ENCODE measurements at regions not wholly inside any gene's neighbourhood (a gene's known extent, or its start where the extent isn't known, plus 50 kb on each side); places are given as distances from the start of the nearest gene placed in this dataset.

DNA sequence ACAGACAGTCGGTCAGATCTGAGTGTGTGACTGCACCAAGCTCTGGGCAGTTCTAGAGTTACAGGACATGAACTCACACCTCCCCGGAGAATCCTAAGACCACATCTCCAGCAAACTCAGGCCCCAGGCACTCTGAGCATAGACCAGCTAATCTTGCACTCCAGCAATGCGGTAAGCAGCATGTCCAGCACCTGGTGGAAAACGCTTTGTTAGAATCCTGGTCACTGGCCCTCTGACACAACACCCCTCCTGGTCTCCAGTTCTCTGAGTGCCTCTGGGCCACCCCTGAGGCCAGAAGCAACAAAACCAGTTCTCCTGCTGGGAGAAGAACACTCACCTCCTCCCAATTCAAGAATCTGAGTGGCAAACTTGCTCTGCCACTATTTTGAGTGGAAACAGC, 82.7 kb upstream of the TMEM45B start:
- peaks cover 0 to 1% (median 0%) of the 10 kb centered on the region in 7 donors for H3K4me1 Mint-ChIP-seq
- H3K9me3 Mint-ChIP-seq: peaks cover 0 to 4% (median 0%) of the 10 kb centered on the region in 11 donors
- Histone ChIP-seq H3K36me3 (ENCODE audit: control insufficient read depth in 2 of 3, insufficient read depth in 3 of 3, low read length in 3 of 3) (no peaks in the 10 kb centered on the region), H3K27ac (ENCODE audit: low read depth, low read length) (no peak overlapping the region), H3K4me3 (ENCODE audit: low read length) (no peak overlapping the region), H3K27me3 (ENCODE audit: control insufficient read depth in 2 of 2, insufficient read depth in 2 of 2, low read length in 2 of 2) (no peaks in the 10 kb centered on the region), H3K9me3 (ENCODE audit: control insufficient read depth in 2 of 3, low read length in 3 of 3) (no peaks in the 10 kb centered on the region), H3K4me1 (ENCODE audit: control insufficient read depth in 2 of 2, insufficient read depth in 2 of 2, low read length in 2 of 2) (no peaks in the 10 kb centered on the region)
- no peak for DNase-seq
- ATAC-seq: no peak
- H3K4me3 Mint-ChIP-seq: no peak overlapping the region
- intact Hi-C loops (cut with micrococcal nuclease): no loop called here
- ChIA-PET CTCF (no interaction called here), POLR2A (no interaction called here)
- H3K27me3 Mint-ChIP-seq: peaks cover 0 to 8% (median 0%) of the 10 kb centered on the region in 5 donors
- H3K27ac Mint-ChIP-seq: no peak overlapping the region
- H3K36me3 Mint-ChIP-seq: peaks cover 0 to 22% (median 4%) of the 10 kb centered on the region in 5 donors

DNA sequence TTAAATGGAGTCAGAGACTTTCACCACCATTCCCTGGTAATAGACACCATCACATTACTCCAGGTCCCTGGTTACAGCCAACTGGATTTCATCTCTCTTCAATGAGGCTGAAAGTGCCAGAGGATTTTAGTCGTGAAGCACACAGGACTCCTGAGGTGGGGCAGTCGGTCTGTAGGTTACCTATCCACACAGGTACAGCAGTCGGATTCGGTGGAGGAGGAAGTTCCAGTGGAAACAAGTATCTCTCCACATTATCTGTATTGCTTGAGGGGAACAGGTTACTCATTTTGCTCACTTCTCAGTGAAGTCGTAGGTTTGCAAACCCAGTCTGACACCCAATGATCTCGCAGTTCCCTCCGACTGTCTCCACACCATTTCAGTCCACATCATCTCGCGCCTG, 82.3 kb upstream of the TMEM45B start:
- H3K27ac ChIP-seq (ENCODE audit: low read depth, low read length): no peak overlapping the region
- DNase-seq (no peak), ATAC-seq (no peak)
- Mint-ChIP-seq H3K9me3 (peaks cover 0 to 4% (median 0%) of the 10 kb centered on the region in 11 donors), H3K4me1 (peaks cover 0 to 1% (median 0%) of the 10 kb centered on the region in 7 donors), H3K27ac (no peak overlapping the region), H3K36me3 (peaks cover 0 to 23% (median 4%) of the 10 kb centered on the region in 5 donors), H3K27me3 (peaks cover 0 to 8% (median 0%) of the 10 kb centered on the region in 5 donors), H3K4me3 (no peak overlapping the region)
- H3K27me3 ChIP-seq (ENCODE audit: control insufficient read depth in 2 of 2, insufficient read depth in 2 of 2, low read length in 2 of 2): no peaks in the 10 kb centered on the region
- H3K9me3 ChIP-seq (ENCODE audit: control insufficient read depth in 2 of 3, low read length in 3 of 3): no peaks in the 10 kb centered on the region
- H3K4me3 ChIP-seq (ENCODE audit: low read length): no peak overlapping the region
- ChIA-PET CTCF (no interaction called here), POLR2A (no interaction called here)
- intact Hi-C loops (cut with micrococcal nuclease): no loop called here
- no peaks in the 10 kb centered on the region for H3K36me3 ChIP-seq (ENCODE audit: control insufficient read depth in 2 of 3, insufficient read depth in 3 of 3, low read length in 3 of 3)
- H3K4me1 ChIP-seq (ENCODE audit: control insufficient read depth in 2 of 2, insufficient read depth in 2 of 2, low read length in 2 of 2): no peaks in the 10 kb centered on the region

DNA sequence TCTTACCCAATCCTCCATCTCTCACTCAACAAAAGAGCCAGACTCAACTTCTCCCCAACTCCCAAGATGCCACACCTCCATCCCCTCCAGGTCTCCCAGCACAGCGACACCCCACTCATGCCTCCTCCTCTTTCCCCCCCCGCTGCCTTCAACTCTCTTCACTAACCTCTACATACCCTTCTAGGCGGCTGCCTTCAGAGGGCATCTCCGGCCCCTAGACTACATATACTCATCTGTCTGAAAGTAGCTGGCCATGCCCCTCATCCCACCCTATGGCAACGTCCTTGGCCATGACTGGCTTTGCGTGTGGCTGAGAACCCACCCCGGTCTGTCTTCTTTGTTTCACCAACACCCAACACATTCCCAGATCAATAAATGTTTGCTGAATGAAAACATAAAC, 81.7 kb upstream of the TMEM45B start:
- intact Hi-C loops (cut with micrococcal nuclease): no loop called here
- no peak for DNase-seq
- Mint-ChIP-seq H3K4me1 (peaks cover 0 to 1% (median 0%) of the 10 kb centered on the region in 7 donors), H3K27me3 (peaks cover 0 to 9% (median 0%) of the 10 kb centered on the region in 5 donors), H3K4me3 (no peak overlapping the region), H3K27ac (no peak overlapping the region), H3K9me3 (peaks cover 0 to 4% (median 0%) of the 10 kb centered on the region in 11 donors), H3K36me3 (peaks cover 0 to 27% (median 4%) of the 10 kb centered on the region in 5 donors)
- ChIA-PET CTCF (no interaction called here), POLR2A (no interaction called here)
- H3K4me1 ChIP-seq (ENCODE audit: control insufficient read depth in 2 of 2, insufficient read depth in 2 of 2, low read length in 2 of 2): no peaks in the 10 kb centered on the region
- H3K9me3 ChIP-seq (ENCODE audit: control insufficient read depth in 2 of 3, low read length in 3 of 3): no peaks in the 10 kb centered on the region
- no peak overlapping the region for H3K27ac ChIP-seq (ENCODE audit: low read depth, low read length)
- H3K36me3 ChIP-seq (ENCODE audit: control insufficient read depth in 2 of 3, insufficient read depth in 3 of 3, low read length in 3 of 3): no peaks in the 10 kb centered on the region
- ATAC-seq: no peak
- no peaks in the 10 kb centered on the region for H3K27me3 ChIP-seq (ENCODE audit: control insufficient read depth in 2 of 2, insufficient read depth in 2 of 2, low read length in 2 of 2)
- H3K4me3 ChIP-seq (ENCODE audit: low read length): no peak overlapping the region

DNA sequence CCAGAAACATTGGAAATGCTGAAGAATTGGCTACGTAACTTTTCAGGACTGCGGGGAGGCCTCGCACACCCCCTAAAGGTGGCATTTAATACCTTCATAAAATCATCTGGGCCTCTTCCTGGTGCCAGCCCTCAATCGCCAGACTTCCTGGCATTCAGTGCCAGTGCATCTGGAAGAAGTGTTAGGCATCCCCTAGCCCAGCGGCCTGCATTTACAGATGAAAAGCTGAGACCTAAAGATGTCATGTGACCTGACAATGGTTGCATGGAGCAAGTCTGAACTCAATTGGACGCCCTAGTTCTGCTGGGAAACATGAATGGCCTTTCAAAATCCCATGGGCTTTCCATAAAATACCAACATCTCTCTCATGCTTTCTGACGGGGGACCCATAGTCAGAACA, 81.0 kb upstream of the TMEM45B start:
- intact Hi-C loops (cut with micrococcal nuclease): no loop called here
- ATAC-seq: no peak
- H3K36me3 Mint-ChIP-seq: peaks cover 0 to 29% (median 4%) of the 10 kb centered on the region in 5 donors
- CTCF ChIA-PET: no interaction called here
- POLR2A ChIA-PET: no interaction called here
- no peak overlapping the region for H3K27ac Mint-ChIP-seq
- Histone ChIP-seq H3K9me3 (ENCODE audit: control insufficient read depth in 2 of 3, low read length in 3 of 3) (no peaks in the 10 kb centered on the region), H3K4me1 (ENCODE audit: control insufficient read depth in 2 of 2, insufficient read depth in 2 of 2, low read length in 2 of 2) (no peaks in the 10 kb centered on the region), H3K27ac (ENCODE audit: low read depth, low read length) (no peak overlapping the region), H3K36me3 (ENCODE audit: control insufficient read depth in 2 of 3, insufficient read depth in 3 of 3, low read length in 3 of 3) (no peaks in the 10 kb centered on the region), H3K4me3 (ENCODE audit: low read length) (no peak overlapping the region), H3K27me3 (ENCODE audit: control insufficient read depth in 2 of 2, insufficient read depth in 2 of 2, low read length in 2 of 2) (no peaks in the 10 kb centered on the region)
- no peak for DNase-seq
- peaks cover 0 to 4% (median 0%) of the 10 kb centered on the region in 11 donors for H3K9me3 Mint-ChIP-seq
- peaks cover 0 to 1% (median 0%) of the 10 kb centered on the region in 7 donors for H3K4me1 Mint-ChIP-seq
- no peak overlapping the region for H3K4me3 Mint-ChIP-seq
- peaks cover 0 to 11% (median 0%) of the 10 kb centered on the region in 5 donors for H3K27me3 Mint-ChIP-seq

DNA sequence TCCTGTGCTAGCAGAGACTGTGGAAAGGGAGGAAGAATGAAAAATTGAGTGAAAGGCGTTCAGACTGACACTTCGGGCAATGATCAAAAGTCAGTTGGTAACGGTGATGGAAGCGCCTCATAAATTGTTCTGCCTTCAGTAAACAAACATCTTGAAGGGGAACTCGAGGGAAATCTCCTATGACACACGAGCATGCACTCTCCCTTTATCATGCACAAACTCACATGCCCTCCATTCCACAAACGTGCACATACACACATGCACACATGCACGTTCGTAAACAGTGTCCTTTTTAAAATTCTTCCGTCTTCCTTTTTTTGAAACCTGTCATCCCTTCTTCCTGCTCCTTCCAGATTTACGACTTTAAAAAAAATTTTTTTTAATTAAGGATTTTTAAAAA, 77.8 kb upstream of the TMEM45B start:
- no peaks in the 10 kb centered on the region for H3K4me1 ChIP-seq (ENCODE audit: control insufficient read depth in 2 of 2, insufficient read depth in 2 of 2, low read length in 2 of 2)
- H3K4me3 Mint-ChIP-seq: no peak overlapping the region
- no peak overlapping the region for H3K27ac ChIP-seq (ENCODE audit: low read depth, low read length)
- H3K27ac Mint-ChIP-seq: no peak overlapping the region
- peaks cover 0 to 32% (median 0%) of the 10 kb centered on the region in 5 donors for H3K36me3 Mint-ChIP-seq
- peaks cover 0 to 4% (median 0%) of the 10 kb centered on the region in 11 donors for H3K9me3 Mint-ChIP-seq
- POLR2A ChIA-PET: no interaction called here
- no peaks in the 10 kb centered on the region for H3K36me3 ChIP-seq (ENCODE audit: control insufficient read depth in 2 of 3, insufficient read depth in 3 of 3, low read length in 3 of 3)
- H3K27me3 ChIP-seq (ENCODE audit: control insufficient read depth in 2 of 2, insufficient read depth in 2 of 2, low read length in 2 of 2): no peaks in the 10 kb centered on the region
- no peaks in the 10 kb centered on the region for H3K9me3 ChIP-seq (ENCODE audit: control insufficient read depth in 2 of 3, low read length in 3 of 3)
- no peak overlapping the region for H3K4me3 ChIP-seq (ENCODE audit: low read length)
- DNase-seq (no peak), ATAC-seq (no peak)
- no peaks in the 10 kb centered on the region for H3K4me1 Mint-ChIP-seq
- CTCF ChIA-PET: no interaction called here
- H3K27me3 Mint-ChIP-seq: peaks cover 0 to 11% (median 0%) of the 10 kb centered on the region in 5 donors
- intact Hi-C loops (cut with micrococcal nuclease): no loop called here

DNA sequence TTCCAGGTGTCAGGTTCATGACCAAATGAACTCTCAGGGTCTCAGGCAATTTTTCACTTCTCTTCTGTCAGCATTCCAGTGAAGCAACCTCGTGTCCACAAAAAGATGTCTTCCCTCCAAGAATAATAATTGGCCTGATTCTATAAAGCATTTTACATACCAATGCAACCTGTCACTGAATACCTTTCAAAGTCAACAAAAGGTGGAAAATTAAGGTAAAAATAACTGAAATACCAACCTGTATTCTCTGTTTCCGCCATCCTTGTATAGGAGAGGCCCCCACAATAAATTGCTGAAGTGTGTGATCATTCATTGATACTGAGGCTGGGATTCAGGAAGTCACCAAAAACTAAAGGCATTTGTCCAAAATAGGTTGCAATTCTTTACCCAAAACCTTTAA, 77.4 kb upstream of the TMEM45B start:
- ChIA-PET POLR2A (no interaction called here), CTCF (no interaction called here)
- H3K4me3 ChIP-seq (ENCODE audit: low read length): no peak overlapping the region
- ATAC-seq (no peak), DNase-seq (no peak)
- no peak overlapping the region for H3K27ac ChIP-seq (ENCODE audit: low read depth, low read length)
- Mint-ChIP-seq H3K27ac (no peak overlapping the region), H3K36me3 (peaks cover 0 to 31% (median 0%) of the 10 kb centered on the region in 5 donors), H3K9me3 (peaks cover 0 to 4% (median 0%) of the 10 kb centered on the region in 11 donors), H3K27me3 (peaks cover 0 to 11% (median 0%) of the 10 kb centered on the region in 5 donors), H3K4me3 (no peak overlapping the region), H3K4me1 (no peaks in the 10 kb centered on the region)
- H3K4me1 ChIP-seq (ENCODE audit: control insufficient read depth in 2 of 2, insufficient read depth in 2 of 2, low read length in 2 of 2): no peaks in the 10 kb centered on the region
- no peaks in the 10 kb centered on the region for H3K36me3 ChIP-seq (ENCODE audit: control insufficient read depth in 2 of 3, insufficient read depth in 3 of 3, low read length in 3 of 3)
- no peaks in the 10 kb centered on the region for H3K9me3 ChIP-seq (ENCODE audit: control insufficient read depth in 2 of 3, low read length in 3 of 3)
- intact Hi-C loops (cut with micrococcal nuclease): no loop called here
- no peaks in the 10 kb centered on the region for H3K27me3 ChIP-seq (ENCODE audit: control insufficient read depth in 2 of 2, insufficient read depth in 2 of 2, low read length in 2 of 2)

DNA sequence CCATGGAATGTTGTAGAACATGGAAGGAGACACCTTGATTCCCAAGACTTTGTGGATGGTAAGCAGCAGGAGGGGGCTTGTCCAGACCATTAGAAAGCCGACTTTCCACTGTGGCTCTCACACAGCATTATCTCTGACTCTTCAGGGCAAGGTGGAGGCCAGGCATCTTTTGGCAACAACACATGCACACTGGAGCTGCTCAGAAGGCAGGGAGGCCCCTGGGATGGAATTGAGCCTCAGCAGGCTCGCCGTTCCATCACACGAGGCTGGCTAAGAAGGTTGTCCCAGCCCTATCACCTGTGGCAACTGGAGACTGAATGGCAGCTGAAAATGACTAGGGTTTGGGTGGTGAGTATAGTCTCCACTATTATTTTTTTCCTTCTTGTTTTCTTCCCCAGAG, 76.3 kb upstream of the TMEM45B start:
- no peaks in the 10 kb centered on the region for H3K9me3 ChIP-seq (ENCODE audit: control insufficient read depth in 2 of 3, low read length in 3 of 3)
- no peak for DNase-seq
- Mint-ChIP-seq H3K9me3 (peaks cover 0 to 4% (median 0%) of the 10 kb centered on the region in 11 donors), H3K27me3 (peaks cover 0 to 10% (median 0%) of the 10 kb centered on the region in 5 donors), H3K4me1 (no peaks in the 10 kb centered on the region), H3K36me3 (peaks cover 0 to 31% (median 0%) of the 10 kb centered on the region in 5 donors), H3K27ac (no peak overlapping the region), H3K4me3 (no peak overlapping the region)
- intact Hi-C loops (cut with micrococcal nuclease): no loop called here
- POLR2A ChIA-PET: no interaction called here
- CTCF ChIA-PET: interaction anchor here (1.3 kb wide), 1 partner anchor 11 kb away, joined by 10 read pairs; no protein-coding TSS in a partner anchor
- no peaks in the 10 kb centered on the region for H3K4me1 ChIP-seq (ENCODE audit: control insufficient read depth in 2 of 2, insufficient read depth in 2 of 2, low read length in 2 of 2)
- no peak overlapping the region for H3K4me3 ChIP-seq (ENCODE audit: low read length)
- no peaks in the 10 kb centered on the region for H3K27me3 ChIP-seq (ENCODE audit: control insufficient read depth in 2 of 2, insufficient read depth in 2 of 2, low read length in 2 of 2)
- H3K36me3 ChIP-seq (ENCODE audit: control insufficient read depth in 2 of 3, insufficient read depth in 3 of 3, low read length in 3 of 3): no peaks in the 10 kb centered on the region
- no peak overlapping the region for H3K27ac ChIP-seq (ENCODE audit: low read depth, low read length)
- ATAC-seq: no peak

Measured in naive thymus-derived CD4-positive, alpha-beta T cell (primary cell).